T-helper 1 cell treated with Interleukin-12 subunit alpha and Interleukin-12 subunit beta and Interleukin-4 antibody, amounts not matched to agents 30 ng/mL and 1 ng/mL, for 36 hours (primary cell): ENCODE measurements at regions not wholly inside any gene's neighbourhood (a gene's known extent, or its start where the extent isn't known, plus 50 kb on each side); places are given as distances from the start of the nearest gene placed in this dataset.

Experiments used
- intact Hi-C: fragments of 100-400 bp; cut with micrococcal nuclease; formaldehyde crosslinking; loops from one replicate; pipeline ENCODE4 v1.15.1; 2024

- intact Hi-C loops, result no loop called here
These were observed 565.6 kb upstream of the AGTR1 start for GRCh38 chr3:148131990-148132638.

GRCh38 chr3:148136816-148137215 is 560.9 kb upstream of the AGTR1 start:
- intact Hi-C loops, result no loop called here

- intact Hi-C loops, result no loop called here
These were observed 551.5 kb upstream of the AGTR1 start for GRCh38 chr3:148146241-148146640.

- intact Hi-C loops, result no loop called here
These were observed 550.5 kb upstream of the AGTR1 start for GRCh38 chr3:148146947-148147826.

GRCh38 chr3:148147903-148148302 is 549.8 kb upstream of the AGTR1 start:
- intact Hi-C loops, result no loop called here

- intact Hi-C loops, result no loop called here
These were observed 548.1 kb upstream of the AGTR1 start for GRCh38 chr3:148149556-148149955.

- intact Hi-C loops, result no loop called here
These were observed 547.6 kb upstream of the AGTR1 start for GRCh38 chr3:148150141-148150540.

- intact Hi-C loops, result no loop called here
These were observed 539.5 kb upstream of the AGTR1 start for GRCh38 chr3:148158210-148158609.

- intact Hi-C loops, result no loop called here
These were observed 535.6 kb upstream of the AGTR1 start for GRCh38 chr3:148162132-148162531.

GRCh38 chr3:148168347-148168746 is 529.4 kb upstream of the AGTR1 start:
- intact Hi-C loops, result no loop called here

GRCh38 chr3:148173851-148174250 is 523.9 kb upstream of the AGTR1 start:
- intact Hi-C loops, result no loop called here

- intact Hi-C loops, result no loop called here
These were observed 522.5 kb upstream of the AGTR1 start for GRCh38 chr3:148175214-148175613.

GRCh38 chr3:148178503-148178902 is 519.2 kb upstream of the AGTR1 start:
- intact Hi-C loops, result no loop called here

- intact Hi-C loops, result no loop called here
These were observed 512.9 kb upstream of the AGTR1 start for GRCh38 chr3:148184798-148185197.

GRCh38 chr3:148186881-148187280 is 510.8 kb upstream of the AGTR1 start:
- intact Hi-C loops, result no loop called here

- intact Hi-C loops, result no loop called here
These were observed 510.4 kb upstream of the AGTR1 start for GRCh38 chr3:148187296-148187695.

- intact Hi-C loops, result no loop called here
These were observed 507.2 kb upstream of the AGTR1 start for GRCh38 chr3:148190441-148190990.

- intact Hi-C loops, result no loop called here
These were observed 505.7 kb upstream of the AGTR1 start for GRCh38 chr3:148191966-148192365.

- intact Hi-C loops, result no loop called here
These were observed 500.6 kb upstream of the AGTR1 start for GRCh38 chr3:148197061-148197460.

- intact Hi-C loops, result no loop called here
These were observed 495.3 kb upstream of the AGTR1 start for GRCh38 chr3:148202386-148202785.

- intact Hi-C loops, result no loop called here
These were observed 494.2 kb upstream of the AGTR1 start for GRCh38 chr3:148203297-148204010.

- intact Hi-C loops, result no loop called here
These were observed 493.6 kb upstream of the AGTR1 start for GRCh38 chr3:148204131-148204530.
